ENCODE measurements at regions not wholly inside any gene's neighbourhood (a gene's known extent, or its start where the extent isn't known, plus 50 kb on each side); places are given as distances from the start of the nearest gene placed in this dataset.

- 57 to 62% methylated on average over 5 of the region's 5 CpGs for WGBS, 2 donors
- Histone ChIP-seq H3K9me3 (no peaks in the 10 kb centered on the region), H3K4me3 (no peak overlapping the region), H3K4me1 (peaks cover 0 to 2% (median 0%) of the 10 kb centered on the region in 4 donors), H3K36me3 (no peaks in the 10 kb centered on the region), H3K27me3 (no peaks in the 10 kb centered on the region), H3K27ac (no peak overlapping the region)
- no peak for DNase-seq
- intact Hi-C loops (cut with DNase I): no loop called here
- TF ChIP-seq EP300 (IDR thresholded peaks at IDR 0.05) (no peak), POLR2A (IDR thresholded peaks at IDR 0.05) (no peak), POLR2AphosphoS5 (IDR thresholded peaks at IDR 0.05) (no peak)
Observed at GRCh38 chr6:114735025-114735735, 392.4 kb upstream of the HS3ST5 start.

GRCh38 chr6:114733596-114733995, 390.8 kb upstream of the HS3ST5 start:
- Histone ChIP-seq H3K27ac (no peak overlapping the region), H3K27me3 (no peaks in the 10 kb centered on the region), H3K9me3 (no peaks in the 10 kb centered on the region), H3K4me3 (no peak overlapping the region), H3K36me3 (no peaks in the 10 kb centered on the region), H3K4me1 (no peaks in the 10 kb centered on the region)
- WGBS, 2 donors: 25 to 69% methylated on average over 1 of the region's 1 CpG
- no peak for DNase-seq
- TF ChIP-seq POLR2AphosphoS5 (IDR thresholded peaks at IDR 0.05) (no peak), EP300 (IDR thresholded peaks at IDR 0.05) (no peak), CTCF (IDR thresholded peaks at IDR 0.05) (no peak), POLR2A (IDR thresholded peaks at IDR 0.05) (no peak)
- intact Hi-C loops (cut with DNase I): no loop called here

GRCh38 chr6:114718716-114719270, 376.0 kb upstream of the HS3ST5 start:
- H3K9me3 ChIP-seq: no peaks in the 10 kb centered on the region
- no peaks in the 10 kb centered on the region for H3K27me3 ChIP-seq
- H3K4me1 ChIP-seq: no peaks in the 10 kb centered on the region
- H3K4me3 ChIP-seq: no peak overlapping the region
- no peak for DNase-seq
- TF ChIP-seq POLR2AphosphoS5 (IDR thresholded peaks at IDR 0.05) (no peak), EP300 (IDR thresholded peaks at IDR 0.05) (no peak), CTCF (IDR thresholded peaks at IDR 0.05) (no peak), POLR2A (IDR thresholded peaks at IDR 0.05) (no peak)
- no peak overlapping the region for H3K27ac ChIP-seq
- intact Hi-C loops (cut with DNase I): no loop called here
- no peaks in the 10 kb centered on the region for H3K36me3 ChIP-seq
- 52 to 67% methylated on average over 2 of the region's 2 CpGs for WGBS, 2 donors

- TF ChIP-seq CTCF (IDR thresholded peaks at IDR 0.05): no peak
- no peak for TF ChIP-seq POLR2A (IDR thresholded peaks at IDR 0.05)
- 22 to 47% methylated on average over 3 of the region's 3 CpGs for WGBS, 2 donors
- intact Hi-C loops (cut with DNase I): no loop called here
- H3K4me3 ChIP-seq: no peak overlapping the region
- no peaks in the 10 kb centered on the region for H3K9me3 ChIP-seq
- DNase-seq: no peak
- H3K36me3 ChIP-seq: no peaks in the 10 kb centered on the region
- H3K4me1 ChIP-seq: no peaks in the 10 kb centered on the region
- H3K27ac ChIP-seq: no peak overlapping the region
- H3K27me3 ChIP-seq: no peaks in the 10 kb centered on the region
Observed at GRCh38 chr6:114718186-114718585, 375.4 kb upstream of the HS3ST5 start.

DNA sequence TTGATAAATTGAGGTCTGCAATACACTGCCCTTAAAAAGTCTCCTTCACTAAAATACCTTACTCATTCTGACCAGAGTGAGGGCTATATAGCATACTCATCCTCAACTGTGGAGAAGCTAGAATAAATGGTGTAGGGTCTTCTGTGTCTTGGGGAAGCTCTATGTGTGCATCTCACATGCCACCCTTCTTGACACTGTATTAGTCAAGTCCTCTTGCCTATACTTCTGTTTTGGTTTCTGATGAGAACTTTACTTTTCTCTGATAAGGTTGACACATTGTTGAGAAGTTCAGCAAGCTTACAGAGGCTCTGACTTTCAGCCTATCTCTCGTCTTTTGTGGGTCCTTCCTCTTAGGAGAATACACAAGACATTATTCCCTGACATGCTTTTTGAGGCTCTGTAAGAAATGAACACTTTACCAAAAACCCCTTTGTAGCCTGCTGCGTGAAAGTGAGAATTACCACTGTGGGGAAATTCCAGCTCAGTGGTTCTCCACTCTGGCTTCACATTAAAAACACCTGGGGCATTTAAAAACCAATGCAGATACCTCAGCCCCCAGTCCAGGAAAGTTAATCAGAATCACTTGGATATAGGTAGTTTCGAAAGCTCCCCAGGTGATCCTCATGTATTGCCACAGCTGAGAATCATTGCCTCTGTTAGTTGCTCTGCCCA, 372.1 kb upstream of the HS3ST5 start:
- no peak overlapping the region for H3K27ac ChIP-seq
- no peaks in the 10 kb centered on the region for H3K36me3 ChIP-seq
- intact Hi-C loops (cut with DNase I): no loop called here
- H3K4me1 ChIP-seq: no peaks in the 10 kb centered on the region
- H3K4me3 ChIP-seq: no peak overlapping the region
- 64 to 75% methylated on average over 3 of the region's 3 CpGs for WGBS, 2 donors
- TF ChIP-seq EP300 (IDR thresholded peaks at IDR 0.05): no peak
- TF ChIP-seq POLR2A (IDR thresholded peaks at IDR 0.05): no peak
- TF ChIP-seq POLR2AphosphoS5 (IDR thresholded peaks at IDR 0.05): no peak
- no peak for TF ChIP-seq CTCF (IDR thresholded peaks at IDR 0.05)
- no peaks in the 10 kb centered on the region for H3K27me3 ChIP-seq
- DNase-seq: no peak
- H3K9me3 ChIP-seq: no peaks in the 10 kb centered on the region
